DOHH2 (cell line): ENCODE measurements at regions not wholly inside any gene's neighbourhood (a gene's known extent, or its start where the extent isn't known, plus 50 kb on each side); places are given as distances from the start of the nearest gene placed in this dataset.

ENCODE experiments used
- H3F3A ChIP-seq: fragments of 200-600 bp; sonication (generic), shearing (Covaris generic); 2 replicates; pipeline ENCODE4 v1.6.0; 2016; ENCODE audit warnings: antibody characterized with exemption, mild to moderate bottlenecking; ENCODE audit not compliant: control insufficient read depth, insufficient read depth
- H3K27ac ChIP-seq: fragments of 200-600 bp; sonication (generic); 2 replicates; pipeline ENCODE4 v1.5.1; 2014; ENCODE audit warnings: low read depth, mild to moderate bottlenecking, low read length, moderate library complexity
- H3K27me3 ChIP-seq: fragments of 200-600 bp; sonication (generic); 2 replicates; pipeline ENCODE4 v1.6.1; 2014; ENCODE audit warnings: mild to moderate bottlenecking, low read length, mixed read lengths; ENCODE audit not compliant: control insufficient read depth
- H3K36me3 ChIP-seq: fragments of 200-600 bp; sonication (generic); 2 replicates; pipeline ENCODE4 v1.6.1; 2014; ENCODE audit warnings: mild to moderate bottlenecking, low read length, moderate library complexity, mixed read lengths; ENCODE audit not compliant: control insufficient read depth
- H3K4me1 ChIP-seq: fragments of 200-600 bp; sonication (generic); 2 replicates; pipeline ENCODE4 v1.6.1; 2014; ENCODE audit warnings: mild to moderate bottlenecking, low read length, mixed read lengths; ENCODE audit not compliant: control insufficient read depth
- H3K4me2 ChIP-seq: fragments of 200-600 bp; sonication (generic); 2 replicates; pipeline ENCODE4 v1.6.0; 2014; ENCODE audit warnings: mild to moderate bottlenecking, low read length, moderate library complexity
- H3K4me3 ChIP-seq: fragments of 200-600 bp; sonication (generic); 2 replicates; pipeline ENCODE4 v1.5.1; 2014; ENCODE audit warnings: mild to moderate bottlenecking, low read length, mixed read lengths
- H3K79me2 ChIP-seq: fragments of 200-600 bp; sonication (generic); 2 replicates; pipeline ENCODE4 v1.6.1; 2014; ENCODE audit warnings: mild to moderate bottlenecking, low read length, mixed read lengths; ENCODE audit not compliant: control insufficient read depth
- H3K9me2 ChIP-seq: fragments of 200-600 bp; sonication (generic); replicated peaks from 2 replicates; pipeline ENCODE4 v1.6.1; 2014; ENCODE audit warnings: mild to moderate bottlenecking, low read length, mixed read lengths; ENCODE audit not compliant: control insufficient read depth
- H3K9me3 ChIP-seq: fragments of 200-600 bp; sonication (generic); 2 replicates; pipeline ENCODE4 v1.6.1; 2014; ENCODE audit warnings: antibody characterized with exemption, low read length, mixed read lengths; ENCODE audit not compliant: control insufficient read depth, insufficient read depth
- H4K20me1 ChIP-seq: fragments of 200-600 bp; sonication (generic); 2 replicates; pipeline ENCODE4 v1.6.0; 2014; ENCODE audit warnings: low read depth, mild to moderate bottlenecking, antibody characterized with exemption, low read length, moderate library complexity; ENCODE audit not compliant: control insufficient read depth, insufficient read depth
- CTCF ChIP-seq: fragments of 200-600 bp; sonication (generic); IDR thresholded peaks from one replicate; pipeline ENCODE4 v1.5.1; 2014; ENCODE audit warnings: antibody characterized with exemption, mild to moderate bottlenecking, low read depth, low read length; ENCODE audit not compliant: poor library complexity, severe bottlenecking
- EZH2phosphoT487 ChIP-seq: fragments of 200-600 bp; sonication (generic); IDR thresholded peaks from 2 replicates; pipeline ENCODE4 v1.6.1; 2017; ENCODE audit warnings: borderline replicate concordance, mild to moderate bottlenecking, antibody characterized with exemption, low read length, moderate library complexity, mixed read lengths

DNA sequence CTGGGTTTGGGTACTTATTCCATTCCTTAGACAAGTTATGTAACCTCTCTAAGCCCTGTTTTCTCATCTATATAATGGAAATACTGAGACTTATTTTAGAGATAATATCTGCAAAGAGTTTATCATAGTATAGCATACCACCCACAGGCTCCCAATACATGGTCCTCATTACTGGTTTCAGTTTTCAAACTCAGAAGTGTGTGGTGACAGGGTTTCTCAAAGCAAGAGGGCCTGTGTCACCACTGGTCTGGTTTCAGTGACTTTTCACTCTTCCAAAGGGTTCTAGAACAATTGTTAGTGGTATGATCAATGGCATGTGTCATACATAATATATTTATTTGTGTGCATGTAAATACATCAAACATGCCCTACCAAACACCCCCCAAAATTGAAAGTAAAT lies 89.2 kb upstream of the BMPER start:
- Histone ChIP-seq H3K9me3 (no peaks in the 10 kb centered on the region), H3K4me2 (no peak overlapping the region), H3K79me2 (no peaks in the 10 kb centered on the region), H4K20me1 (no peaks in the 10 kb centered on the region), H3K27me3 (peaks cover 4% of the 10 kb centered on the region; the same call in 1 of the 2 replicates), H3K27ac (no peak overlapping the region), H3K9me2 (no peaks in the 10 kb centered on the region), H3K4me3 (no peak overlapping the region), H3K36me3 (no peaks in the 10 kb centered on the region), H3K4me1 (no peaks in the 10 kb centered on the region), H3F3A (no peaks in the 10 kb centered on the region)
- TF ChIP-seq EZH2phosphoT487: no peak
- TF ChIP-seq CTCF: no peak

GRCh38 chr7:33819658-33820057 lies 85.7 kb upstream of the BMPER start:
- H3K9me3 ChIP-seq: no peaks in the 10 kb centered on the region
- no peaks in the 10 kb centered on the region for H3K9me2 ChIP-seq
- TF ChIP-seq EZH2phosphoT487 (no peak), CTCF (no peak)
- H3K36me3 ChIP-seq: no peaks in the 10 kb centered on the region
- no peaks in the 10 kb centered on the region for H3F3A ChIP-seq
- H3K4me3 ChIP-seq: no peak overlapping the region
- H3K27ac ChIP-seq: no peak overlapping the region
- no peak overlapping the region for H3K4me2 ChIP-seq
- H3K27me3 ChIP-seq: peaks cover 4% of the 10 kb centered on the region; the same call in 1 of the 2 replicates
- H3K79me2 ChIP-seq: no peaks in the 10 kb centered on the region
- H4K20me1 ChIP-seq: no peaks in the 10 kb centered on the region
- H3K4me1 ChIP-seq: no peaks in the 10 kb centered on the region

DNA sequence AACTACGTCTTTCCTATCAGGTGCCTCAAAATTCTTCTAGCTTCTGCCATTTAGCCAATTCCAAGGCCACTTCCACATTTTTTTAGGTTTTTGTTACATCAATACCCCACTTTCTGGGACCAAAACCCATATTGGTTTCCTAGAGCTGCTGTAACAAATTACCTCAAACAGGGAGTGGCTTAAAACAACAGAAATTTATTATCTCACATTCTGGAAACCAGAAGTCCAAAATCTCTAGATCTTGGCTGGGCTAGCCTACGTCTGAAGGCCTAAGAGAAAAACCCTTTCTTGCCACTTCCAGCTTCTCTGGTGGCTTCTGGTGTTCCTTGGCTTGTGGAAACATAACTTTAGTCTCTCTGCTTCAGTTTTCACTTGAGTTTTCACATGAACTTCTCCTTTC lies 85.1 kb upstream of the BMPER start:
- H4K20me1 ChIP-seq: no peaks in the 10 kb centered on the region
- no peak overlapping the region for H3K27ac ChIP-seq
- no peak overlapping the region for H3K4me3 ChIP-seq
- no peaks in the 10 kb centered on the region for H3K79me2 ChIP-seq
- H3K9me2 ChIP-seq: no peaks in the 10 kb centered on the region
- H3K9me3 ChIP-seq: no peaks in the 10 kb centered on the region
- H3K27me3 ChIP-seq: peaks cover 4% of the 10 kb centered on the region; the same call in 1 of the 2 replicates
- H3F3A ChIP-seq: no peaks in the 10 kb centered on the region
- no peak for TF ChIP-seq CTCF
- no peak for TF ChIP-seq EZH2phosphoT487
- H3K4me1 ChIP-seq: no peaks in the 10 kb centered on the region
- no peaks in the 10 kb centered on the region for H3K36me3 ChIP-seq
- H3K4me2 ChIP-seq: no peak overlapping the region
